ENCODE measurements at regions not wholly inside any gene's neighbourhood (a gene's known extent, or its start where the extent isn't known, plus 50 kb on each side); places are given as distances from the start of the nearest gene placed in this dataset.
A peak's percentile ranks its signal among the peaks of the same experiment; 100 is the strongest.

DNA sequence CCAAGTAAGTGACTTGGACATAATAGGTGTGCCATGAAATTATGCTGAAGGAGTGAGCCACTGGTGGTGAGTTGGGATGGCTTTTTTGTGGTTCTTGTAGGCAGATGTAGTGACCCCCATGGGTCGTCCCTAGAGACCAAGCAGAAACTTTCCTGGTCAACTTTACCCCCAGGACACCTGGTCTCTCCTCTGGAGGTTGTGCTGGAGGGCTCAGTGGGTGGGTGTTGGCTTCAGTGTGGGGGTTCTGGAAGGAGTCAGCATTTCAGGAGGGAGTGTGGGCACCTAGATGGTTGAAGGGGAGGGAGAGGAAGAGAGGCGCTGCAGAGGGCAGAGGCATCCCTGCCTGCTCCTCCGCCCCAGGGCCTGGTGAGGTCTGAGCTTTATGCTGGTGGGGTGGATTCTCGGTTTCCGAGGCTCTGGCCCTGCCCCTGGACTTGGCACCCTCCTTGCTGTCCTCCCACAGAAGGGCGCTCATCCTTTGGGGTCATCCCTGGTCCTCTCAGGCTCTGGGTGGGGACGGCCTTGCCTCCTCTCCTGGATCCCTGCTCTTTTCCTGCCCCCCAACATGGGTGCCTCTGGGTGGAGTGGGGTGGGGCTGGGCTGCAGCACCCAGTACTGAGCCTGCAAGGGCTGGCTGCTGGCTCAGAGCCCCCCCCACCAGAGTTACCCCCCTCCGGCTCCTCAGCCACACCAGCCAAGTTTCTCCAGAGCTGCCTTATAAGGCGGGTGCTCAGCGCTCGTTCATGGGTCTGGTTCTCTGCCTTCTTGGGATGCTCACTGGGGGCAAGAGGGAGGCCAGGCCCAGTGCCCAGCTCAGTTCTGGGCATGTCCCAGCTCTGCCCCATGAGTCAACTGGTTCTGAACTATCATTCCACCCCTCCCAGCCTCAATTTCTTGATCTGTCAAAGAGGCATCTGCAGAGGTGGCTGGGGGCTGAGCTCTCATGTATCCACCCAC, 266.8 kb downstream of the SEC14L1 start:
- H3K27me3 ChIP-seq (replicated peaks in 1 of 4; ENCODE audit: control insufficient read depth in 3 of 4, extremely low read depth in 1 of 4, insufficient read depth in 3 of 4, low read length in 3 of 4) = no peaks in the 10 kb centered on the region
- H2AK5ac ChIP-seq (ENCODE audit: low read depth, low read length) = no peak overlapping the region
- H3K79me2 ChIP-seq (ENCODE audit: control insufficient read depth in 1 of 2, insufficient read depth in 2 of 2, low read length in 2 of 2) = peaks cover 3 to 62% of the 10 kb centered on the region in 2 experiments; a peak in 3 of 4 replicates
- peaks cover 22% of the 10 kb centered on the region for H3K79me1 ChIP-seq (ENCODE audit: low read depth, low read length)
- no peak overlapping the region for H3K23ac ChIP-seq (ENCODE audit: insufficient read length)
- no peak overlapping the region for H3K4ac ChIP-seq (replicated peaks; ENCODE audit: insufficient read length, low read depth, low read length)
- H3K9ac ChIP-seq (replicated peaks in 1 of 4; ENCODE audit: extremely low read depth in 1 of 4, low read depth in 3 of 4, low read length in 3 of 4) = no peak overlapping the region
- no peaks in the 10 kb centered on the region for H3K23me2 ChIP-seq (ENCODE audit: low read depth, low read length)
- no peak overlapping the region for H4K91ac ChIP-seq (replicated peaks; ENCODE audit: insufficient read length, low read length)
- peaks cover 6 to 25% (median 12%) of the 10 kb centered on the region in 4 experiments for H3K4me1 ChIP-seq (replicated peaks in 1 of 4; ENCODE audit: control insufficient read depth in 3 of 4, insufficient read depth in 4 of 4, low read length in 3 of 4)
- H2BK5ac ChIP-seq (ENCODE audit: low read depth, low read length) = 0 out of 2 replicates have a peak overlapping the region, but pooled peaks have one; percentile 24
- CTCF ChIA-PET (ENCODE audit: partially characterized antibody) = interaction anchor here (0.6 to 39.2 kb wide), 3 partner anchors 22 to 77 kb away, joined by 4 to 512 read pairs (median 4); no protein-coding TSS in a partner anchor
- POLR2A ChIA-PET (ENCODE audit: partially characterized antibody) = interaction anchor here (0.6 to 1.2 kb wide), 2 partner anchors 10 to 58 kb away, joined by 3 to 4 read pairs; no protein-coding TSS in a partner anchor
- no peak overlapping the region for H3K27ac ChIP-seq (ENCODE audit: low read depth, low read length)
- no peak overlapping the region; the same call in 1 of the 2 replicates for H4K8ac ChIP-seq (ENCODE audit: extremely low read depth, insufficient read depth, low read length)
- no peak overlapping the region for H2BK15ac ChIP-seq (ENCODE audit: low read length)
- H4K20me1 ChIP-seq (replicated peaks in 1 of 2; ENCODE audit: control insufficient read depth in 1 of 2, insufficient read depth in 2 of 2, low read length in 2 of 2) = peaks cover 11 to 25% of the 10 kb centered on the region in 2 experiments
- no peak overlapping the region for H2BK20ac ChIP-seq (ENCODE audit: low read length)
- no peak overlapping the region for H2BK12ac ChIP-seq (ENCODE audit: low read depth, low read length)
- FAIRE-seq (no peak), DNase-seq (ENCODE audit: low read depth in 1 of 2, low spot score in 2 of 2) (no peak)
- H3K9me3 ChIP-seq (ENCODE audit: insufficient read depth in 2 of 2, low read depth in 1 of 2, low read length in 1 of 2) = no peaks in the 10 kb centered on the region
- H2BK120ac ChIP-seq (replicated peaks; ENCODE audit: low read depth, low read length) = no peak overlapping the region
- H3K56ac ChIP-seq (replicated peaks; ENCODE audit: insufficient read length, low read depth, low read length) = no peak overlapping the region
- no peak overlapping the region for H3K14ac ChIP-seq (ENCODE audit: insufficient read length)
- no peak overlapping the region for H2AFZ ChIP-seq (ENCODE audit: low read length)
- H3K4me3 ChIP-seq (ENCODE audit: extremely low read depth in 1 of 4, insufficient read depth in 2 of 4, low read depth in 3 of 4, low read length in 4 of 4) = no peak overlapping the region
- TF ChIP-seq MAFK (IDR thresholded peaks at IDR 0.05; ENCODE audit: low read depth, low read length) (no peak), TCF12 (IDR thresholded peaks at IDR 0.05; ENCODE audit: low read depth, low read length) (no peak), HDAC2 (IDR thresholded peaks at IDR 0.05; ENCODE audit: borderline replicate concordance in 1 of 2, low read depth in 2 of 2, low read length in 2 of 2) (no peak), CTBP2 (IDR thresholded peaks at IDR 0.05; ENCODE audit: borderline replicate concordance, insufficient read depth, insufficient read length, low read length) (no peak), ZNF274 (IDR thresholded peaks at IDR 0.05; ENCODE audit: borderline replicate concordance, extremely low read depth, low read length) (no peak), TAF1 (IDR thresholded peaks at IDR 0.05; ENCODE audit: low read depth, low read length) (no peak), POLR2AphosphoS5 (IDR thresholded peaks at IDR 0.05; ENCODE audit: low read depth, low read length) (no peak), GTF2F1 (IDR thresholded peaks at IDR 0.05; ENCODE audit: borderline replicate concordance, low read depth, low read length) (no peak), KDM1A (IDR thresholded peaks at IDR 0.05; ENCODE audit: borderline replicate concordance, low read length) (no peak), POU5F1 (IDR thresholded peaks at IDR 0.05; ENCODE audit: low read depth, low read length) (no peak), SP2 (IDR thresholded peaks at IDR 0.05; ENCODE audit: low read length) (no peak), PHF8 (conservative IDR thresholded peaks at IDR 0.05; ENCODE audit: low read depth, low read length) (no peak)
- H3K4me2 ChIP-seq (ENCODE audit: insufficient read depth in 1 of 2, low read depth in 2 of 2, low read length in 2 of 2) = no peak overlapping the region
- WGBS, 2 experiments (ENCODE audit: extremely low coverage in 1 of 2, insufficient coverage in 1 of 2, insufficient read length in 1 of 2, insufficient replicate concordance in 2 of 2, low coverage in 1 of 2, low lambda C conversion rate in 2 of 2, missing lambda C conversion rate in 1 of 2) = 93% methylated on average over 9 of the region's 11 CpGs; no CpG with 5 or more reads in 1 of the 2 experiments
- peaks cover 0 to 3% (median under 1%) of the 10 kb centered on the region in 4 experiments; a peak in 3 of 8 replicates for H3K36me3 ChIP-seq (ENCODE audit: control insufficient read depth in 2 of 4, insufficient read depth in 4 of 4, low read length in 3 of 4)
- no peak overlapping the region for H3K18ac ChIP-seq (ENCODE audit: extremely low read depth, low read length)
- H4K5ac ChIP-seq (ENCODE audit: insufficient read length, low read depth, low read length) = no peak overlapping the region
